Endothelial cell of umbilical vein (primary cell): ENCODE measurements at regions not wholly inside any gene's neighbourhood (a gene's known extent, or its start where the extent isn't known, plus 50 kb on each side); places are given as distances from the start of the nearest gene placed in this dataset.

Source experiments
- BruUV-seq: library from RNA; stranded (reverse); fragments of 400-500 nt; replicated peaks from 2 replicates; lab custom pipeline; 2021; lab: Mats Ljungman, UMichigan
- CTCF ChIA-PET: fragments of 300-600, 350-600 bp; sonication (Branson Sonifier 250); formaldehyde crosslinking; loops from one replicate; lab custom pipeline; 2021; ENCODE audit warnings: antibody characterized with exemption, inconsistent platforms; lab: Charles Lee
- POLR2A ChIA-PET: fragments of 300-600, 350-600 bp; sonication (Branson Sonifier 250); formaldehyde crosslinking; loops from one replicate; lab custom pipeline; 2021; ENCODE audit warnings: antibody characterized with exemption, inconsistent platforms; lab: Charles Lee
- DNase-seq: peaks from one replicate; pipeline ENCODE4 v3.0.0-alpha.2; 2011; ENCODE audit warnings: low read depth, low spot score
- FAIRE-seq: peaks from 2 replicates; lab custom pipeline; 2011; peaks lifted over from hg19 to GRCh38; lab: Jason Lieb, UNC
- H2AFZ ChIP-seq: 2 replicates; pipeline ENCODE4 v1.6.0; 2012; ENCODE audit warnings: low read depth, low read length, control low read depth, inconsistent platforms
- H3K27ac ChIP-seq: 2 replicates; pipeline ENCODE4 v1.5.1; 2011; ENCODE audit warnings: low read depth, mild to moderate bottlenecking, control low read depth, low read length, moderate library complexity; ENCODE audit not compliant: insufficient read depth
- H3K27me3 ChIP-seq, 2 experiments: 2 replicates each; pipeline versions ENCODE4 v1.6.0 to v1.6.1; 2011; ENCODE audit warnings: low read length in 2 of 2, mixed read lengths in 1 of 2; ENCODE audit not compliant: control insufficient read depth in 2 of 2, insufficient read depth in 2 of 2
- H3K36me3 ChIP-seq, 2 experiments: 2 replicates in 1 of 2; 3 replicates in 1 of 2; pipeline ENCODE4 v1.5.1; 2011; ENCODE audit warnings: low read length in 2 of 2, mild to moderate bottlenecking in 1 of 2, moderate library complexity in 1 of 2; ENCODE audit not compliant: control insufficient read depth in 2 of 2, insufficient read depth in 2 of 2; ENCODE audit errors: extremely low read depth in 1 of 2
- H3K4me1 ChIP-seq: 3 replicates; pipeline ENCODE4 v1.5.1; 2011; ENCODE audit warnings: mild to moderate bottlenecking, low read length; ENCODE audit not compliant: control insufficient read depth, insufficient read depth; ENCODE audit errors: extremely low read depth
- H3K4me2 ChIP-seq: 2 replicates; pipeline ENCODE4 v1.6.1; 2011; ENCODE audit warnings: low read length, control low read depth, mixed read lengths; ENCODE audit not compliant: insufficient read depth
- H3K4me3 ChIP-seq, 3 experiments: fragments of 200-600 bp in 1 of 3; sonication (generic), shearing (Covaris generic) in 1 of 3; replicated peaks in 1 of 3; 2 replicates each; pipeline ENCODE4 v1.5.1; 2011 to 2016; ENCODE audit warnings: control low read depth in 3 of 3, low read length in 3 of 3, mild to moderate bottlenecking in 2 of 3, inconsistent platforms in 1 of 3, low read depth in 1 of 3, moderate library complexity in 1 of 3; ENCODE audit not compliant: insufficient read depth in 1 of 3
- H3K79me2 ChIP-seq: 2 replicates; pipeline ENCODE4 v1.6.0; 2012; ENCODE audit warnings: low read length, inconsistent platforms; ENCODE audit not compliant: control insufficient read depth, insufficient read depth
- H3K9ac ChIP-seq: replicated peaks from 2 replicates; pipeline ENCODE3; 2011; ENCODE audit warnings: low read length, control low read depth; ENCODE audit not compliant: insufficient read depth; ENCODE audit errors: extremely low read depth
- H3K9me1 ChIP-seq: replicated peaks from 3 replicates; pipeline ENCODE4 v1.6.0; 2011; ENCODE audit warnings: mild to moderate bottlenecking, low read length; ENCODE audit not compliant: control insufficient read depth, insufficient read depth; ENCODE audit errors: extremely low read depth
- H3K9me3 ChIP-seq: replicated peaks from 2 replicates; pipeline ENCODE4 v1.5.1; 2012; ENCODE audit warnings: low read length, inconsistent platforms; ENCODE audit not compliant: control insufficient read depth, insufficient read depth
- H4K20me1 ChIP-seq: replicated peaks from 2 replicates; pipeline ENCODE3; 2011; ENCODE audit warnings: mild to moderate bottlenecking, low read length; ENCODE audit not compliant: control insufficient read depth, insufficient read depth; ENCODE audit errors: extremely low read depth
- CTCF ChIP-seq, 2 donors: IDR thresholded peaks; 1 replicate in 1 of 2; 2 replicates in 1 of 2; pipeline ENCODE4 v1.5.1; 2011; ENCODE audit warnings: low read length in 2 of 2, mild to moderate bottlenecking in 2 of 2, moderate library complexity in 2 of 2, control low read depth in 1 of 2, inconsistent platforms in 1 of 2, low read depth in 1 of 2; ENCODE audit not compliant: insufficient read depth in 1 of 2; ENCODE audit errors: extremely low read depth in 1 of 2
- EZH2 ChIP-seq: IDR thresholded peaks from 2 replicates; pipeline ENCODE4 v1.6.1; 2012; ENCODE audit warnings: borderline replicate concordance, low read depth, mild to moderate bottlenecking, moderate library complexity, low read length, inconsistent platforms; ENCODE audit not compliant: severe bottlenecking
- FOS ChIP-seq: IDR thresholded peaks from 2 replicates; pipeline ENCODE4 v1.6.1; 2011; ENCODE audit warnings: mild to moderate bottlenecking, low read length, moderate library complexity, borderline replicate concordance; ENCODE audit not compliant: insufficient read depth
- GATA2 ChIP-seq: IDR thresholded peaks from 2 replicates; pipeline ENCODE4 v1.7.0; 2011; ENCODE audit warnings: low read depth, mild to moderate bottlenecking, moderate library complexity, mixed read lengths, low read length; ENCODE audit not compliant: insufficient read length, insufficient read depth
- JUN ChIP-seq: IDR thresholded peaks from 2 replicates; pipeline ENCODE4 v1.6.1; 2011; ENCODE audit warnings: borderline replicate concordance, low read depth; ENCODE audit not compliant: insufficient read length, insufficient read depth
- MAX ChIP-seq: IDR thresholded peaks from 2 replicates; pipeline ENCODE4 v1.6.1; 2011; ENCODE audit not compliant: insufficient read depth, insufficient read length
- MYC ChIP-seq: IDR thresholded peaks from one replicate; pipeline ENCODE4 v1.6.1; 2011; ENCODE audit warnings: mild to moderate bottlenecking, low read depth, low read length
- POLR2A ChIP-seq: IDR thresholded peaks from 2 replicates; pipeline ENCODE4 v1.6.1; 2012; ENCODE audit warnings: low read depth, mild to moderate bottlenecking, control low read depth, low read length
- POLR2AphosphoS5 ChIP-seq: IDR thresholded peaks from 2 replicates; pipeline ENCODE4 v1.6.1; 2012; ENCODE audit warnings: low read depth, mild to moderate bottlenecking, control low read depth, low read length, moderate library complexity; ENCODE audit not compliant: insufficient read depth
- dilution Hi-C: fragments of 300-500 bp; cut with MboI; formaldehyde crosslinking; loops from one replicate; pipeline ENCODE4 v1.15.0; 2019; ENCODE audit warnings: low sequenced_read_pairs; ENCODE audit not compliant: extremely low pct_ligation_motif_present
- intact Hi-C: fragments of 100-400 bp; cut with micrococcal nuclease; formaldehyde crosslinking; loops from one replicate; pipeline ENCODE4 v1.10.0; 2022

GRCh38 chr3:82259994-82260393 is 498.5 kb upstream of the GBE1 start:
- no peak overlapping the region for H3K9ac ChIP-seq

GRCh38 chr3:82240322-82240721 is 478.9 kb upstream of the GBE1 start:
- no peak overlapping the region for H3K4me2 ChIP-seq
- no peak overlapping the region for H2AFZ ChIP-seq
- H3K9me1 ChIP-seq, result no peaks in the 10 kb centered on the region
- no peak overlapping the region for H3K9ac ChIP-seq
- DNase-seq, result no peak
- no peaks in the 10 kb centered on the region for H3K36me3 ChIP-seq
- ChIA-PET CTCF (no interaction called here), POLR2A (no interaction called here)
- BruUV-seq, result no TSS peak
- intact Hi-C loops, result no loop called here
- no peak overlapping the region for H3K4me3 ChIP-seq
- dilution Hi-C loops, result no loop called here
- H3K9me3 ChIP-seq, result no peaks in the 10 kb centered on the region
- no peak for TF ChIP-seq JUN
- TF ChIP-seq POLR2AphosphoS5, result no peak
- no peak for TF ChIP-seq POLR2A
- no peak for TF ChIP-seq GATA2
- no peak for TF ChIP-seq MYC
- TF ChIP-seq CTCF (IDR thresholded peaks at IDR 0.05; ENCODE audit: extremely low read depth in 1 of 2, insufficient read depth in 1 of 2, low read depth in 1 of 2, low read length in 2 of 2), result no peak
- no peak for TF ChIP-seq MAX
- no peak for TF ChIP-seq EZH2
- no peak for TF ChIP-seq FOS
- no peaks in the 10 kb centered on the region for H3K79me2 ChIP-seq
- FAIRE-seq, result no peak
- H3K27ac ChIP-seq, result no peak overlapping the region
- H4K20me1 ChIP-seq, result no peaks in the 10 kb centered on the region
- H3K27me3 ChIP-seq, result no peaks in the 10 kb centered on the region
- no peaks in the 10 kb centered on the region for H3K4me1 ChIP-seq

More at GRCh38 chr3:82259994-82260393, 498.5 kb upstream of the GBE1 start:
- intact Hi-C loops, result no loop called here
- POLR2A ChIA-PET, result no interaction called here
- CTCF ChIA-PET, result no interaction called here
- Histone ChIP-seq H3K9me1 (no peaks in the 10 kb centered on the region), H3K36me3 (no peaks in the 10 kb centered on the region), H3K27ac (no peak overlapping the region), H2AFZ (no peak overlapping the region), H3K27me3 (no peaks in the 10 kb centered on the region), H4K20me1 (no peaks in the 10 kb centered on the region), H3K9me3 (no peaks in the 10 kb centered on the region), H3K4me3 (no peak overlapping the region), H3K4me2 (no peak overlapping the region), H3K79me2 (no peaks in the 10 kb centered on the region), H3K4me1 (no peaks in the 10 kb centered on the region)
- no TSS peak for BruUV-seq
- DNase-seq (no peak), FAIRE-seq (no peak)
- dilution Hi-C loops, result no loop called here
- TF ChIP-seq JUN (no peak), MAX (no peak), GATA2 (no peak), FOS (no peak), EZH2 (no peak)
